DOHH2 (cell line): ENCODE measurements at regions not wholly inside any gene's neighbourhood (a gene's known extent, or its start where the extent isn't known, plus 50 kb on each side); places are given as distances from the start of the nearest gene placed in this dataset.

Experiments
- H3F3A ChIP-seq: fragments of 200-600 bp; sonication (generic), shearing (Covaris generic); 2 replicates; pipeline ENCODE4 v1.6.0; 2016; ENCODE audit warnings: antibody characterized with exemption, mild to moderate bottlenecking; ENCODE audit not compliant: control insufficient read depth, insufficient read depth
- H3K27ac ChIP-seq: fragments of 200-600 bp; sonication (generic); 2 replicates; pipeline ENCODE4 v1.5.1; 2014; ENCODE audit warnings: low read depth, mild to moderate bottlenecking, low read length, moderate library complexity
- H3K27me3 ChIP-seq: fragments of 200-600 bp; sonication (generic); 2 replicates; pipeline ENCODE4 v1.6.1; 2014; ENCODE audit warnings: mild to moderate bottlenecking, low read length, mixed read lengths; ENCODE audit not compliant: control insufficient read depth
- H3K36me3 ChIP-seq: fragments of 200-600 bp; sonication (generic); 2 replicates; pipeline ENCODE4 v1.6.1; 2014; ENCODE audit warnings: mild to moderate bottlenecking, low read length, moderate library complexity, mixed read lengths; ENCODE audit not compliant: control insufficient read depth
- H3K4me1 ChIP-seq: fragments of 200-600 bp; sonication (generic); 2 replicates; pipeline ENCODE4 v1.6.1; 2014; ENCODE audit warnings: mild to moderate bottlenecking, low read length, mixed read lengths; ENCODE audit not compliant: control insufficient read depth
- H3K4me2 ChIP-seq: fragments of 200-600 bp; sonication (generic); 2 replicates; pipeline ENCODE4 v1.6.0; 2014; ENCODE audit warnings: mild to moderate bottlenecking, low read length, moderate library complexity
- H3K4me3 ChIP-seq: fragments of 200-600 bp; sonication (generic); 2 replicates; pipeline ENCODE4 v1.5.1; 2014; ENCODE audit warnings: mild to moderate bottlenecking, low read length, mixed read lengths
- H3K79me2 ChIP-seq: fragments of 200-600 bp; sonication (generic); 2 replicates; pipeline ENCODE4 v1.6.1; 2014; ENCODE audit warnings: mild to moderate bottlenecking, low read length, mixed read lengths; ENCODE audit not compliant: control insufficient read depth
- H3K9me2 ChIP-seq: fragments of 200-600 bp; sonication (generic); replicated peaks from 2 replicates; pipeline ENCODE4 v1.6.1; 2014; ENCODE audit warnings: mild to moderate bottlenecking, low read length, mixed read lengths; ENCODE audit not compliant: control insufficient read depth
- H3K9me3 ChIP-seq: fragments of 200-600 bp; sonication (generic); 2 replicates; pipeline ENCODE4 v1.6.1; 2014; ENCODE audit warnings: antibody characterized with exemption, low read length, mixed read lengths; ENCODE audit not compliant: control insufficient read depth, insufficient read depth
- H4K20me1 ChIP-seq: fragments of 200-600 bp; sonication (generic); 2 replicates; pipeline ENCODE4 v1.6.0; 2014; ENCODE audit warnings: low read depth, mild to moderate bottlenecking, antibody characterized with exemption, low read length, moderate library complexity; ENCODE audit not compliant: control insufficient read depth, insufficient read depth
- EZH2phosphoT487 ChIP-seq: fragments of 200-600 bp; sonication (generic); IDR thresholded peaks from 2 replicates; pipeline ENCODE4 v1.6.1; 2017; ENCODE audit warnings: borderline replicate concordance, mild to moderate bottlenecking, antibody characterized with exemption, low read length, moderate library complexity, mixed read lengths
- TF ChIP-seq, protein P1 (sequence below): fragments of 200-600 bp; sonication (generic); IDR thresholded peaks from one replicate; pipeline ENCODE4 v1.5.1; 2014; ENCODE audit warnings: antibody characterized with exemption, mild to moderate bottlenecking, low read depth, low read length; ENCODE audit not compliant: poor library complexity, severe bottlenecking

DNA sequence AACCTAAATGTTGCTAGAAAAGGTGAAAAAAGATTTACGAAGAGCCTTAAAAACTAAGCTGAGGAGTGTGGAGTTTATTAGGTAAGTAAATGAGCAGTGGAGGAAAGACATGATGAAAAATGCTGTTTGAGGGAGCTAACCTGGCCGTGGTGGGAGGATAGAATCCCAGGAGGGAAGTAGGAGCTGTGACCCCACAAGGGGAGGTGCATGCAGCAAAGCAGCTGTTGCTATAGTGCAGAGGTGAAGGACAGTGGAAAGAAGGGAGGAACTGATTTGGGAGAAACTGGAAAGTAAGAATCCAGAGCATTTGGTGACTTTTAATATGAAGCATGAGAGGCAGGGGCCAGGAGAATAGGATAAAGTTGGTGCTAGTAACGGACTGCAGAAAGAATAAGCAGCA lies 271.7 kb upstream of the ADGRL2 start:
- Histone ChIP-seq H3F3A (no peaks in the 10 kb centered on the region), H3K4me3 (no peak overlapping the region), H3K36me3 (no peaks in the 10 kb centered on the region), H3K4me2 (no peak overlapping the region), H3K79me2 (no peaks in the 10 kb centered on the region), H3K9me2 (no peaks in the 10 kb centered on the region), H3K27me3 (no peaks in the 10 kb centered on the region), H3K9me3 (no peaks in the 10 kb centered on the region), H4K20me1 (no peaks in the 10 kb centered on the region), H3K27ac (no peak overlapping the region), H3K4me1 (no peaks in the 10 kb centered on the region)
- no peak for TF ChIP-seq EZH2phosphoT487
- TF ChIP-seq, protein P1, sequence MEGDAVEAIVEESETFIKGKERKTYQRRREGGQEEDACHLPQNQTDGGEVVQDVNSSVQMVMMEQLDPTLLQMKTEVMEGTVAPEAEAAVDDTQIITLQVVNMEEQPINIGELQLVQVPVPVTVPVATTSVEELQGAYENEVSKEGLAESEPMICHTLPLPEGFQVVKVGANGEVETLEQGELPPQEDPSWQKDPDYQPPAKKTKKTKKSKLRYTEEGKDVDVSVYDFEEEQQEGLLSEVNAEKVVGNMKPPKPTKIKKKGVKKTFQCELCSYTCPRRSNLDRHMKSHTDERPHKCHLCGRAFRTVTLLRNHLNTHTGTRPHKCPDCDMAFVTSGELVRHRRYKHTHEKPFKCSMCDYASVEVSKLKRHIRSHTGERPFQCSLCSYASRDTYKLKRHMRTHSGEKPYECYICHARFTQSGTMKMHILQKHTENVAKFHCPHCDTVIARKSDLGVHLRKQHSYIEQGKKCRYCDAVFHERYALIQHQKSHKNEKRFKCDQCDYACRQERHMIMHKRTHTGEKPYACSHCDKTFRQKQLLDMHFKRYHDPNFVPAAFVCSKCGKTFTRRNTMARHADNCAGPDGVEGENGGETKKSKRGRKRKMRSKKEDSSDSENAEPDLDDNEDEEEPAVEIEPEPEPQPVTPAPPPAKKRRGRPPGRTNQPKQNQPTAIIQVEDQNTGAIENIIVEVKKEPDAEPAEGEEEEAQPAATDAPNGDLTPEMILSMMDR = no peak

DNA sequence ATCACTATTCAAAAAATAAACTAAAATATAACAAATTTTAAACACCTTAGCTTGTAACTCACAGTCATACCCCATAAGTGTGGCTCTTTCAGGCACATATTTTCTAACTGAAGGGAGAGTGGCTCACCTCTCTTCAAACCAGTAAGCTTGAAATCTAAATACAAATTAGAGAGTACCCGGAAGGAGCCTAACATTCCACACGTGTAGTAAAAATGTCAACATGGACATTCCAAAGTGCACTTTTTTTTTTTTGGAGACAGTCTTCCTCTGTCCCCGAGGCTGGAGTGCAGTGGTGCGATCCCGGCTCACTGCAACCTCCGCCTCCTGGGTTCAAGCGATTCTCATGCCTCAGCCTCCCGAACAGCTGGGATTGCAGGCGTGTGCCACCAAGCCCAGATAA lies 275.6 kb upstream of the ADGRL2 start:
- Histone ChIP-seq H3K4me3 (no peak overlapping the region), H3F3A (no peaks in the 10 kb centered on the region), H4K20me1 (no peaks in the 10 kb centered on the region), H3K27me3 (no peaks in the 10 kb centered on the region), H3K36me3 (no peaks in the 10 kb centered on the region), H3K9me2 (no peaks in the 10 kb centered on the region), H3K9me3 (no peaks in the 10 kb centered on the region), H3K27ac (no peak overlapping the region), H3K79me2 (no peaks in the 10 kb centered on the region), H3K4me1 (no peaks in the 10 kb centered on the region), H3K4me2 (no peak overlapping the region)
- TF ChIP-seq, protein P1 = no peak
- no peak for TF ChIP-seq EZH2phosphoT487

DNA sequence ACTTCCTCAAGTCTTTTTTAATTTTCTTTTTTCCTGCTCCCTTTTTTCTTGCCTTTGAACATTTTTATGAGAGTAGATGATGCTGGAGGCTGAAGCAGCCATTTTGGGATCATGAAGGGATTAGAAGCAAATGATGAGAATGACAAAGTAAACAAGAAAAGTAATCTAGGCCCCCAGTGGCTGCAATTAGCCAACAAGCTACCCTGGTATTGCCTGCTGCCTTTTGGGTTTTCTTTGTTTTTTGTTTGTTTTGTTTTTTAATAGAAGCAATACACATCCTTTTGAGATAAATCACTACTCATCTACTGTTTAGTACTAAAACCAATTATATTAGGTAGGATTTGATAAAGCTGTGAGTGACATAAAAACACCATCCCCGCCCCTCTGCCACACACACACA lies 280.7 kb upstream of the ADGRL2 start:
- no peaks in the 10 kb centered on the region for H3K79me2 ChIP-seq
- H3K9me2 ChIP-seq = no peaks in the 10 kb centered on the region
- TF ChIP-seq EZH2phosphoT487 = no peak
- TF ChIP-seq, protein P1 = no peak
- no peak overlapping the region for H3K4me2 ChIP-seq
- no peaks in the 10 kb centered on the region for H4K20me1 ChIP-seq
- H3K4me1 ChIP-seq = no peaks in the 10 kb centered on the region
- H3K27me3 ChIP-seq = no peaks in the 10 kb centered on the region
- H3F3A ChIP-seq = no peaks in the 10 kb centered on the region
- H3K4me3 ChIP-seq = no peak overlapping the region
- H3K9me3 ChIP-seq = no peaks in the 10 kb centered on the region
- H3K36me3 ChIP-seq = no peaks in the 10 kb centered on the region
- no peak overlapping the region for H3K27ac ChIP-seq

DNA sequence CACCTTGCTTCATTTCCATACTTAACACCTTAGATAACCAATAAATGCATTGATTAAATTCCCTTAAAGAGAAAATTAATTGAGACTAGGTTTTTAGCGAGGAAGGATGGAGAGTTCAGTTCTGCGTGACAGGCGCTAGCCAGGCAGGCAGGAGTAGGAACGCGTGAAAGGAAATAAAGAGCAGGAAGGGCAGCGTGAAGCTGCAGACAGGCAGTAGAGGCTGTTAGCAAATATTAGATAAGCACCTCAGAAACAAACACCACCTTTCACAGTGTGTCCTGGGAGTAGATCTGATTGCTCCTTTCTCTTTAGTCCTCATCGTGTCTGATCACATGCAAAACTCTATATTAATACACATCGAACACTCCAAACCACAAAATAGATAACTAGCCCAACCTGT lies 282.7 kb upstream of the ADGRL2 start:
- H3K4me1 ChIP-seq = no peaks in the 10 kb centered on the region
- no peaks in the 10 kb centered on the region for H3K9me2 ChIP-seq
- H3K27ac ChIP-seq = no peak overlapping the region
- H3K36me3 ChIP-seq = no peaks in the 10 kb centered on the region
- no peak overlapping the region for H3K4me3 ChIP-seq
- TF ChIP-seq, protein P1 = no peak
- no peak for TF ChIP-seq EZH2phosphoT487
- H4K20me1 ChIP-seq = no peaks in the 10 kb centered on the region
- H3K4me2 ChIP-seq = no peak overlapping the region
- H3K27me3 ChIP-seq = no peaks in the 10 kb centered on the region
- H3K9me3 ChIP-seq = no peaks in the 10 kb centered on the region
- no peaks in the 10 kb centered on the region for H3F3A ChIP-seq
- H3K79me2 ChIP-seq = no peaks in the 10 kb centered on the region
